ENCODE measurements at regions not wholly inside any gene's neighbourhood (a gene's known extent, or its start where the extent isn't known, plus 50 kb on each side); places are given as distances from the start of the nearest gene placed in this dataset.

DNA sequence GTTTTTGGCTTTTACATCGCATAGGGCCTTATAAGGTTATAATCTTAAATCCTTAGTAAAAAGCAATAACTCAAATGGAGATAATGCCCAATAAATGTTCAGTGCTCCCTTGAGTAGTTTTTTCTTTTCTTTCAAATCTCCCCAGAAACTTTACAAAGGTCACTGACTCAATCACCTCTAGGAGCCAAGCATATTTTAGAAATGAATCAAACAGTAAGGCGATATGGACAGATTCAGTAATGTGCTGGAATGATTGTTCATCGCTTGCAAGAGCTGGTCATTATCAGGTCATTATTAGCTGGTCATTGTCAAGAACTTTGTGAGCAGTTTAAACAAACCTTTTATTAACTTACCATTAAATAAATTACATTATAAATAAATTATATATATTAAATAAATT, 130.4 kb upstream of the SLIT3 start:
- Histone ChIP-seq H3K4me1 (ENCODE audit: insufficient read depth, low read length, poor library complexity, severe bottlenecking) (no peaks in the 10 kb centered on the region), H3K36me3 (ENCODE audit: insufficient read depth, low read length, poor library complexity, severe bottlenecking) (no peaks in the 10 kb centered on the region), H3K9me3 (ENCODE audit: low read depth, low read length, poor library complexity, severe bottlenecking) (no peaks in the 10 kb centered on the region), H3K27ac (ENCODE audit: low read depth, low read length, poor library complexity, severe bottlenecking) (no peak overlapping the region), H3K4me3 (ENCODE audit: low read depth, low read length, poor library complexity, severe bottlenecking) (no peak overlapping the region), H3K27me3 (replicated peaks; ENCODE audit: insufficient read depth, low read depth, low read length, poor library complexity) (peaks cover 30% of the 10 kb centered on the region)
- POLR2A ChIA-PET (ENCODE audit: low non-redundant PET), result no interaction called here
- CTCF ChIA-PET, result no interaction called here
- no peak for TF ChIP-seq EZH2 (IDR thresholded peaks at IDR 0.05; ENCODE audit: borderline replicate concordance, low read depth, low read length, poor library complexity, severe bottlenecking)
- no peak for TF ChIP-seq CTCF (conservative IDR thresholded peaks at IDR 0.05; ENCODE audit: low read depth, low read length)
- DNase-seq (ENCODE audit: low spot score), result no peak
- intact Hi-C loops (cut with micrococcal nuclease; ENCODE audit: unreplicated experiment), result no loop called here
- no TSS peak for BruUV-seq (replicated peaks)

GRCh38 chr5:169430671-169431070, 129.7 kb upstream of the SLIT3 start:
- intact Hi-C loops (cut with micrococcal nuclease; ENCODE audit: unreplicated experiment), result no loop called here
- no peaks in the 10 kb centered on the region for H3K36me3 ChIP-seq (ENCODE audit: insufficient read depth, low read length, poor library complexity, severe bottlenecking)
- no TSS peak for BruUV-seq (replicated peaks)
- no peak for TF ChIP-seq CTCF (conservative IDR thresholded peaks at IDR 0.05; ENCODE audit: low read depth, low read length)
- no peak for TF ChIP-seq EZH2 (IDR thresholded peaks at IDR 0.05; ENCODE audit: borderline replicate concordance, low read depth, low read length, poor library complexity, severe bottlenecking)
- no peaks in the 10 kb centered on the region for H3K9me3 ChIP-seq (ENCODE audit: low read depth, low read length, poor library complexity, severe bottlenecking)
- DNase-seq (ENCODE audit: low spot score), result no peak
- H3K4me3 ChIP-seq (ENCODE audit: low read depth, low read length, poor library complexity, severe bottlenecking), result no peak overlapping the region
- no peak overlapping the region for H3K27ac ChIP-seq (ENCODE audit: low read depth, low read length, poor library complexity, severe bottlenecking)
- POLR2A ChIA-PET (ENCODE audit: low non-redundant PET), result no interaction called here
- no peaks in the 10 kb centered on the region for H3K4me1 ChIP-seq (ENCODE audit: insufficient read depth, low read length, poor library complexity, severe bottlenecking)
- peaks cover 28% of the 10 kb centered on the region for H3K27me3 ChIP-seq (replicated peaks; ENCODE audit: insufficient read depth, low read depth, low read length, poor library complexity)
- CTCF ChIA-PET, result no interaction called here

DNA sequence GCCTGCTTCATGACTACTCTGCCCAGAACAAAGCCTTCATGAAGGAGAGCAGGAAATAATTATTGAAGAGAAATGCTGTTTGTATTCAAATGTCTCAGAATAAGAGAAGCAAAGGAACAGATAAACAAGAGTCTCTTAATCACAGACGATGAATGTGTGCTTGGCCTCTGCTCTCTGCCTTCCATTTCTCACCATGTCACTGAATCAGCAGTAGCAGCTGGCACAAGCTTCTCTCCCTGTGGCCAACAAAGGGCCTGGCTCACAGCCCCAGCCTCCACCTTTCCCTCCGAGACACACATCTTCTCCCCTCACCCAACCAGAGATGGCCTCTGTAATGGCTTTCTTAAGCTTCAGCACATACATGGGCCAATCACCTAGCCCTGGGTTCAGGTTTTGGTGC, 128.1 kb upstream of the SLIT3 start:
- Histone ChIP-seq H3K9me3 (ENCODE audit: low read depth, low read length, poor library complexity, severe bottlenecking) (no peaks in the 10 kb centered on the region), H3K27me3 (replicated peaks; ENCODE audit: insufficient read depth, low read depth, low read length, poor library complexity) (peaks cover 12% of the 10 kb centered on the region), H3K27ac (ENCODE audit: low read depth, low read length, poor library complexity, severe bottlenecking) (no peak overlapping the region), H3K4me1 (ENCODE audit: insufficient read depth, low read length, poor library complexity, severe bottlenecking) (no peaks in the 10 kb centered on the region), H3K36me3 (ENCODE audit: insufficient read depth, low read length, poor library complexity, severe bottlenecking) (no peaks in the 10 kb centered on the region), H3K4me3 (ENCODE audit: low read depth, low read length, poor library complexity, severe bottlenecking) (no peak overlapping the region)
- TF ChIP-seq CTCF (conservative IDR thresholded peaks at IDR 0.05; ENCODE audit: low read depth, low read length), result no peak
- no peak for TF ChIP-seq EZH2 (IDR thresholded peaks at IDR 0.05; ENCODE audit: borderline replicate concordance, low read depth, low read length, poor library complexity, severe bottlenecking)
- intact Hi-C loops (cut with micrococcal nuclease; ENCODE audit: unreplicated experiment), result no loop called here
- ChIA-PET CTCF (no interaction called here), POLR2A (ENCODE audit: low non-redundant PET) (no interaction called here)
- no peak for DNase-seq (ENCODE audit: low spot score)
- no TSS peak for BruUV-seq (replicated peaks)

Data from A673 (cell line).